ENCODE measurements at regions not wholly inside any gene's neighbourhood (a gene's known extent, or its start where the extent isn't known, plus 50 kb on each side); places are given as distances from the start of the nearest gene placed in this dataset.

DNA sequence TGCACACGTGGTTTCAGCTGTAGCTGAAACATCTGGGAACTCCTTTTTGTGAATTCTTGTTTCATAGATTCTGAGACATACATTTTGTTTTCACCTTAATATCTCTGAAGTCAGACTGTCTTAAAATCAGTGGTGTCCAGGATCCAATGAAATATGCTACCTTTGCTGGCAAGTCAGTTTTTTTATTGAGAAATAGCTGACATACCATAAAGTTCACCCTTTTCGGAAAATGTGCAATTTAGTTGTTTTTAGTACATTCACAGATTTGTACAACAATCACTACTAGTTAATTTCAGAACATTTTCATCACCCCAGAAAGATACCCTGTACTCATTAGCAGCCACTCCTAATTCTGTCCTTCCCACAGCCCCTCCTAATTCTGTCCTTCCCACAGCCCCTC is 243.7 kb downstream of the GLI2 start:
- no peak for DNase-seq (ENCODE audit: low read depth)
- TF ChIP-seq, protein P1, sequence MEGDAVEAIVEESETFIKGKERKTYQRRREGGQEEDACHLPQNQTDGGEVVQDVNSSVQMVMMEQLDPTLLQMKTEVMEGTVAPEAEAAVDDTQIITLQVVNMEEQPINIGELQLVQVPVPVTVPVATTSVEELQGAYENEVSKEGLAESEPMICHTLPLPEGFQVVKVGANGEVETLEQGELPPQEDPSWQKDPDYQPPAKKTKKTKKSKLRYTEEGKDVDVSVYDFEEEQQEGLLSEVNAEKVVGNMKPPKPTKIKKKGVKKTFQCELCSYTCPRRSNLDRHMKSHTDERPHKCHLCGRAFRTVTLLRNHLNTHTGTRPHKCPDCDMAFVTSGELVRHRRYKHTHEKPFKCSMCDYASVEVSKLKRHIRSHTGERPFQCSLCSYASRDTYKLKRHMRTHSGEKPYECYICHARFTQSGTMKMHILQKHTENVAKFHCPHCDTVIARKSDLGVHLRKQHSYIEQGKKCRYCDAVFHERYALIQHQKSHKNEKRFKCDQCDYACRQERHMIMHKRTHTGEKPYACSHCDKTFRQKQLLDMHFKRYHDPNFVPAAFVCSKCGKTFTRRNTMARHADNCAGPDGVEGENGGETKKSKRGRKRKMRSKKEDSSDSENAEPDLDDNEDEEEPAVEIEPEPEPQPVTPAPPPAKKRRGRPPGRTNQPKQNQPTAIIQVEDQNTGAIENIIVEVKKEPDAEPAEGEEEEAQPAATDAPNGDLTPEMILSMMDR (conservative IDR thresholded peaks at IDR 0.05; ENCODE audit: low read depth, low read length) = no peak

GRCh38 chr2:120979921-120980320 is 244.3 kb downstream of the GLI2 start:
- TF ChIP-seq, protein P1 (conservative IDR thresholded peaks at IDR 0.05; ENCODE audit: low read depth, low read length) = no peak
- H3K4me3 ChIP-seq (ENCODE audit: low read depth, low read length) = no peak overlapping the region
- DNase-seq (ENCODE audit: low read depth) = no peak

More for the DNA sequence above, 243.7 kb downstream of the GLI2 start:
- no peak overlapping the region for H3K4me3 ChIP-seq (ENCODE audit: low read depth, low read length)

DNA sequence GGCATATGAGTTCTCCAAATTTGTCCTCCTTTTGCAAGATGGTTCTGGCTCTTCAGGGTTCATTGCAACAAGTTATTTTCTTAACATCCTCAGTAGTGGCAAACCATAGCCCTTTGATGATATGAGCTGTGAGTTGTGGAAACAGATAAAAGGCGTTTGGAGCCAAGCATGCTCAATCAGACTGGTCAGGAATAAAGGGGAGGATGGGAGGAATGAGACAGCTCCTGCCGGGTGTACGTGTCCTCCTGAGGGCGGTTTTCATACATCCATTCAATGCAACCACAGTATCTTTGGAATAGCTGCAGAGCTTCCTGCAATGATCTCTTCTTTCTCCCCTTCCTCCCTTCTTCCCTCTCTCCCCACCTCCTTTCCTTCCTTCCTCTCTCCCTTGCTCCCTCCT is 245.8 kb downstream of the GLI2 start:
- DNase-seq (ENCODE audit: low read depth) = no peak
- TF ChIP-seq, protein P1 (conservative IDR thresholded peaks at IDR 0.05; ENCODE audit: low read depth, low read length) = no peak
- H3K4me3 ChIP-seq (ENCODE audit: low read depth, low read length) = no peak overlapping the region

- TF ChIP-seq, protein P1 (conservative IDR thresholded peaks at IDR 0.05; ENCODE audit: low read depth, low read length) = no peak
- DNase-seq (ENCODE audit: low read depth) = no peak
- no peak overlapping the region for H3K4me3 ChIP-seq (ENCODE audit: low read depth, low read length)
Observed at GRCh38 chr2:120982598-120982997, 246.9 kb downstream of the GLI2 start.

DNA sequence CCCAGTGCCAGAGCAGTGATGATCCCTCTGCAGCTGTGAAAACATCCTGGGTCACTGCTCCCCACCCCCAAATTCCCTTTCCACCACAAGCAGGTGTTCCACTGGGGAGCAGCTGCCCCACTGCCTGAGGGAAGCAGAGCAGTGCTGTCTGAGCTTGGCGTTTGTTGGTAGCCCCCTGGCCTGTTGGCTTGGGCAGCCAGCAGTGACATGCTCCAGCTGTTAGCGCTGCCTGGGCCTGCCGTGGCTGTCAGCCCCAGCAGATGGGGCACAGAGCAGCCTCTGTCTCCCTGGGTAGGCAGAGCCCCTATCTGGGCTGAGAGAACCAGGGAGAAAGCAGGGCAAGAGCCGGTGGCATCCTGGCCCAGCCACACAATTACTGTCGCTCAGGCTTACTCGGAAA is 247.7 kb downstream of the GLI2 start:
- no peak for DNase-seq (ENCODE audit: low read depth)
- TF ChIP-seq, protein P1 (conservative IDR thresholded peaks at IDR 0.05; ENCODE audit: low read depth, low read length) = no peak
- H3K4me3 ChIP-seq (ENCODE audit: low read depth, low read length) = no peak overlapping the region

DNA sequence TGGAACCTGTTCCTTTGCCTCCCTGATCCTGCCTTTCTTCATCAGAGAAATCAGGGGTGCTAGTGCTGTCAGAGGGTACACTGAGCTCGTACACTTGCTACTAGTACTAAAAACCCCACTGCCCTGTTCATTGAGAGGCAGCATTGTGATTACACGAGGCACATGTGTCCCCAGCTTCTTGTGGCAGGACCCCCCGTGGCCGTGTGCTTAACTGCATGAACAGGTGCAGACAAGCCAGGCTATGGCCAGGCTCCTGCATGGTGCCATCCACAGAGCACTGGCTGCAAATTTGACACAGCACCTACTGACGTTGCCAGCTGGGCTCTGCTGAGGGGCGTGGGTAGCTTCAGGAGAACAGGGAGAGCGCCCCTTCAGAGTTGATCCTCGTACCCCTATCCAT is 248.4 kb downstream of the GLI2 start:
- DNase-seq (ENCODE audit: low read depth) = no peak
- TF ChIP-seq, protein P1 (conservative IDR thresholded peaks at IDR 0.05; ENCODE audit: low read depth, low read length) = no peak

DNA sequence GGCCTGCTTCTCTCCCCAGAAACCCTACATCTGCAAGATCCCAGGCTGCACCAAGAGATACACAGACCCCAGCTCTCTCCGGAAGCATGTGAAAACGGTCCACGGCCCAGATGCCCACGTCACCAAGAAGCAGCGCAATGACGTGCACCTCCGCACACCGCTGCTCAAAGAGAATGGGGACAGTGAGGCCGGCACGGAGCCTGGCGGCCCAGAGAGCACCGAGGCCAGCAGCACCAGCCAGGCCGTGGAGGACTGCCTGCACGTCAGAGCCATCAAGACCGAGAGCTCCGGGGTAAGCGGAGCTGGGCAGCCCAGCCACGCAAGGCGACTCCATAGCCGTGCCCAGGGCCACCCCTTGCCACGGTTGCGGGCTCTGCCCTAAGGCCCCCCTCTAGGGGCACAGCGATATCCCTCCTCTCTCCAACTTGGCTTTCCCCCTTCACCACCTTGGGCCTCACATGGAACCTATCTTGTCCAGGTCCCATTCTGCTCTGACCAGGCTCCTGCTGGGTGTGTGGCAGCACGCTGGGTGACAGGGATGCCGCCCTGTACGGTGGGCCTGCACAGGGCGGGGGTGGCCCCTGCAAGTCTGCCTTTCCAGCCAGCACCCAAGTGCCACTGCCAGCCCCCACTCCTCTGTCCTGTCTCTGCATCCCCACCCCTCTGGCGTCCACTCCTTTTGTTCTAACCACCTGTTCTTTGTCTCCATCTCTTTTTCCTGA is 248.9 kb downstream of the GLI2 start:
- TF ChIP-seq, protein P1 (conservative IDR thresholded peaks at IDR 0.05; ENCODE audit: low read depth, low read length) = no peak
- no peak for DNase-seq (ENCODE audit: low read depth)
- H3K4me3 ChIP-seq (ENCODE audit: low read depth, low read length) = no peak overlapping the region

More for the DNA sequence above, 248.4 kb downstream of the GLI2 start:
- no peak overlapping the region for H3K4me3 ChIP-seq (ENCODE audit: low read depth, low read length)

Data from epithelial cell of proximal tubule (primary cell).